ENCODE measurements at regions not wholly inside any gene's neighbourhood (a gene's known extent, or its start where the extent isn't known, plus 50 kb on each side); places are given as distances from the start of the nearest gene placed in this dataset.
"Not testable (repeated sequence)": the region's sequence is repeated elsewhere in the genome, so short reads cannot be mapped to it uniquely, and the experiment has no call there.

DNA sequence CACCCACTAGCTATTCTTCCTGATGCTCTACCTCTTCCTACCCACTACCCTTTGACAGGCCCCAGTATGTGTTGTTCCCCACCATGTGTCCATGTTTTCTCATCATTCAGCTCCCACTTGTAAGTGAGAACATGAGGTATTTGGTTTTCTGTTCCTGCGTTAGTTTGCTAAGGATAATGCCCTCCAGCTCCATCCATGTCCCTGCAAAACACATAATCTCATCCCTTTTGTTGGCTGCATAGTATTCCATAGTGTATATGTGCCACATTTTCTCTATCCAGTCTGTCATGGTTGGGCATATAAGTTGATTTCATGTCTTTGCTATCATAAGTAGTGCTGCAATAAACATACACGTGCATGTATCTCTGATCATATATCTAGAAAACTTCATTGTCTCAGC, 218.3 kb upstream of the STXBP5 start:
- DNase-seq = no peak

- DNase-seq = not testable (repeated sequence)
These were observed 216.3 kb upstream of the STXBP5 start for GRCh38 chr6:146987938-146988337.

- DNase-seq = no peak
These were observed 214.4 kb upstream of the STXBP5 start for GRCh38 chr6:146989860-146990259.

- no peak for DNase-seq
These were observed 213.9 kb upstream of the STXBP5 start for GRCh38 chr6:146990284-146990683.

- DNase-seq = no peak
These were observed 213.1 kb upstream of the STXBP5 start for GRCh38 chr6:146990821-146991798.

DNA sequence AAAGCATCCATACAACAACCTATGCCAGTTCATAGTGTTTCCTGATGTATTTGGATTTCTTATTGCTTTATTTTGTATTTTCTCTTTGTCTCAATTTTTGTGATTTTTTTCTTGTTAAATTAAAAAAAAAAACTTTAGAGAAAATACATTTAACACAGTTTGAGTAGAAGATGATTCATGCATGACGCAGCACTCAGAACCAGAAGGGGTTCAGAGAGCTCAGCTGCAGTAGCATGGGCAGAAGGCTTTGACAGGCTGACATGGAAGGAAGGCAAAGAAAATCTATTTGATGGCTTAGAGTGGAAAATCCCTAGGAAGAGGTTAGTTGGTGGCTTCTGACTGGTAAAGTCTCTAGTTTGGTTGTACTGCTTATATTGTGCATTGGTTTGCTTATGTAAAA, 207.2 kb upstream of the STXBP5 start:
- DNase-seq = no peak

GRCh38 chr6:146999766-147000165, 204.5 kb upstream of the STXBP5 start:
- no peak for DNase-seq

DNA sequence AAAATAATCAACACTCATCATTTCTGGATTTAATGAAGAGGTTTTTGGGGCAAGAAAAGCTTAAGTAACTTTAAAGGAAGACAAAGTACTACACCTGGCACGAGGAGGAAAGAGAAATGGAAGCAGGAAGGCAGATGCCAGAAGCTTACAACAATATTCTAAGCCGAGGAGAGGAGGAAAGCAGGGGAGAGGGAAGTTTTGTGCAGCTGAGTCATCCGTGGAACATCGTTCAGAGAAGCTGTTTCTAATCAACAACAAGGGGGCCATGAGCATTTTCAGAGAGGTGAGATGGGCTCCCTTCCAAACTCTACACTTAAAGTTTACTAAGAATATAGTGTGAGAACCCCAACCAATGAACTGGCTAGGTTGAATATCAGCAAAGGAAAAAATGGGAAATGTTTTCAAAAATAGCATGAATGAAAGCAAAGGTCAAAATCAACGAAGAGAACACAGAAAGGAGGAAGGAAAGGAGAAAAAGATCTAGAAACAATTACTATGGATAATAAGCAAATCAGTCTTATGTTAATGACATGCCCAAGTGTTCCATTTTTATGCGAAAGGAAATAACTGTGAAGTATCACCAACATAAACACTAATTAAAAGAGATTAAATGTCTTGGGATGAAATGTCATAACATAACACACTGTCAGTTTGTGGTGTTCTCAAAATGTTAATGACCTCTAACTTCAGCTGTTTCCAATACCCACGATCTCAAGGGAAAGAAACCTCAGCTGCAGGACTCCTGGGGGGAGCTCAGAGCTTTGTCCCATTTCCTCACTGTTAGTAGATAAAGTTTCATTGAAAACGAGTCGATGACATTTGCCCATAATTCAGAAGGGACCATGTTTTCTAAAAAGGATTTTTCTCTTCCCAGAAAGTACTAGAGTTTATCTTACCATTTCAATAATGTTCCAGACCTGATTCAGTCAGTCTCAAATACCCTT, 203.4 kb upstream of the STXBP5 start:
- no peak for DNase-seq

- no peak for DNase-seq
These were observed 202.6 kb upstream of the STXBP5 start for GRCh38 chr6:147001621-147002020.

DNA sequence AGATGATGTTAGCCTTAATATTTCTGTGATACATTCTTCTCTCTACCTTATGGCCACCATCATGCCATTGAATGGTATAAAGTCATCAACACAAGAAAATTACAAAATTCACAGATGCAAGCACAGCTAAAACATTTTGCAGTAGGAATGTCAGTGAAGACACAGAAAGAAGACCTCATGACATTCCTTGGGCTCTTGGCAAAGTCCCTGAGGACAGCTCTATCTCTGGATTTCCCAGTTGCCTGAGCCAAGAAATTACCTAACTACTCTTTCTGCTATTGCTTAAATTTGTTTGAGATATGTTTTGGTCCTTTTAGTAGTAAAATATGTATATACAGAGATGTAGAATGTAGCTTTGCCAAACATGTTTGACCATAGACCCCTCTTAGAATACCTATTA, 201.0 kb upstream of the STXBP5 start:
- DNase-seq = no peak

DNA sequence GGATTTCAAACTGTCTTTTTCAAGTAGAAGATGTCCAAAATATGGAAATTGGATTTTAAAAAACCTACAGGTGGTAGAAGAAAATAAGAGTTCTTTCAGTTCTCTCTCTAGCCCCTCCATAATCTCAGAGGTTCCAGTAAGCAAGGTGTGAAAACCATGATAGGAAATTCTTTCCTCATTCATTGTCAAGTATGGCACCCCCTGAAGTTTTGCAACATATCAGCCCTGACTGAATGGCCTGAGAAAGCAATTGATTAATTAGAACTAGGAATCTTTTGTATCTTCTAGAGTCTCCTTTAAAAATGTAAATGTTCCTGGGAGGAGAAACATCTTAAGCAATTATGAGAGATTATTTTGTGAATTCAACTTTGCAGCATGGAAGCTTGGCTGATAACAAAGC, 198.7 kb upstream of the STXBP5 start:
- DNase-seq = no peak

GRCh38 chr6:147007441-147007840, 196.8 kb upstream of the STXBP5 start:
- DNase-seq = no peak

GRCh38 chr6:147009358-147009757, 194.9 kb upstream of the STXBP5 start:
- no peak for DNase-seq

- DNase-seq = no peak
These were observed 188.5 kb upstream of the STXBP5 start for GRCh38 chr6:147015674-147016073.

GRCh38 chr6:147016440-147016839, 187.8 kb upstream of the STXBP5 start:
- DNase-seq = no peak

DNA sequence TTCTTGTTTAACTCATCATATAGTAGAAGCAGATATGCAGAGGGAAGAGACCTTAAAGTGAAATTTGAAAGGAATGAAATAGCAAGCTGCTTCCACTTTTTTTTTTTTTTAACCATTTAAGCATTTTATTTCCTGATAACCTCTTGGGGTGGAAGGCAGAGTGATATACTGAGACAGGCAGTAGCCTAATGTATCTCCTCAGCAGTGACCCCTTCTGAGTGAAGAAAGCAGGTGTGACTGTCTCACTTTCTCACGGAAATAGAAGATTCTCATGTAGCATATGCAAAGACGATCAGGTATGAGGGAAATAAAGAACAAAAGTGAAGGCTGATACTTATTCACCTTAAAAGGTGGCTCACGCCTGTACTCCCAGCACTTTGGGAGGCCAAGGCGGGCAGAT, 187.1 kb upstream of the STXBP5 start:
- DNase-seq = no peak

GRCh38 chr6:147019001-147019400, 185.2 kb upstream of the STXBP5 start:
- DNase-seq = no peak

GRCh38 chr6:147022041-147022440, 182.2 kb upstream of the STXBP5 start:
- DNase-seq = no peak

- DNase-seq = no peak
These were observed 181.1 kb upstream of the STXBP5 start for GRCh38 chr6:147023148-147023547.

DNA sequence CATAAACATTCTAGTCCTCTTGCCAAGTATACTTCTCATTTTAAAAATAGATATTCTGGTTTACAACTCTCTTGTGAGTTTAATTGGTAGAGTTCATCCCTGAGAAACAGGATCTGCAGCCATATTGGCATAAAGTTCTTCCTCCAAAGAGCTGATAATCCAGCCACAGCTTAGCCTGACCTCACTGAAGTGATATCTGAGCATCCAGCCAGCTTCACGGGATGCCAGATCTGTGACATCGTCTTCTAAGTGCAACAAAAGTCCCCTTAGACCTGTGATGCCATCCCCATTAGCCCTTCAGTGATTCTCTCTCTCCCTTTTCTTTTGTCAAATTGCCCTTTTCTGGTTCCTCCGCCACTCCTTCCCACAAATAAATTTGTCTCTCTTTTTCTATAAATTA, 180.6 kb upstream of the STXBP5 start:
- DNase-seq = no peak

DNA sequence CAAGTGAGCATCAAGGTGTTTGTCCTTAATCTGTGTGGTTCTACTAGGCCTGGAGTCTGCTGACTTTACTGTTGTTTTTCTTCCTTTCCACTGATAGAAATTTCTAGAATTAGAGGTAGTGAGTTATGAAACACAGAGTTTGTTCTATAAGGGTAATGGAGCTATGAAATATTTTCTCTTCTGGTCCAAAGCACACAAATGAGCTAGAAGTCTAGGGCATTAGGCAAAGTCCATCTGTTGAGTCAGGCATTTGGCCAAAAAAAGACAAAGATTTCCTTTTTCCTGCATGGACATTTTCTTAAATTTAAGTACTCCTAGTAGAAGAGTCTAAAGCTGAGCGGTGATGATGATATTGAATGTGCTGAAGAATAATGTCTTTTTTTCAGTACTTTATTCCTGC, 174.3 kb upstream of the STXBP5 start:
- DNase-seq = no peak

- no peak for DNase-seq
These were observed 170.9 kb upstream of the STXBP5 start for GRCh38 chr6:147033267-147033666.

DNA sequence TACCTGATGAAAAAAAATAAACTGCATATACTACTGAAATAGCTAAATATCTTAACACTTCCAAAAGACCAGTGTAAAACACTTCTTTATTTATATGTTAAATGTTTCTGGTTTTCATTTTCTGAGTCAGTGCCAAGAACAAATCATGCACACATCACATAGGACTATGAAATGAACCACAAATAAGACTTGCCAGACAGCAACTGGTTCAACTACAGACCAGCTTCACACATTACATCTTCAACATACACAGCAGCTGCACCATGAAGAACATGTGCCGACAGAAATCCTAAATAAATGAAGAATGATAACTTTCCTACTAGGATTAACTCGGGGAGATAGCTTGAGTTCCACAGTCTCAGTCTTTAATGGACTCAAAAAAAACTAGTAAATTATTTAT, 168.3 kb upstream of the STXBP5 start:
- DNase-seq = no peak

All from skin of body (tissue), 1 donor.